Mesendoderm (in vitro differentiated cells): ENCODE measurements at regions not wholly inside any gene's neighbourhood (a gene's known extent, or its start where the extent isn't known, plus 50 kb on each side); places are given as distances from the start of the nearest gene placed in this dataset.

Experiments used
- DNase-seq: peaks from one replicate; pipeline ENCODE4 v3.0.0; 2013
- H2AK5ac ChIP-seq: 2 replicates; pipeline ENCODE4 v1.6.1; 2013; ENCODE audit warnings: low read length, inconsistent platforms
- H2BK120ac ChIP-seq: 2 replicates; pipeline ENCODE4 v1.6.1; 2013; ENCODE audit warnings: low read depth, mild to moderate bottlenecking, low read length, moderate library complexity, mixed read lengths
- H2BK15ac ChIP-seq: replicated peaks from 2 replicates; pipeline ENCODE4 v1.6.1; 2013; ENCODE audit warnings: low read depth, mild to moderate bottlenecking, moderate library complexity
- H2BK5ac ChIP-seq: 2 replicates; pipeline ENCODE4 v1.6.1; 2013; ENCODE audit warnings: low read length, inconsistent platforms
- H3K18ac ChIP-seq: 2 replicates; pipeline ENCODE4 v1.6.1; 2013; ENCODE audit warnings: mild to moderate bottlenecking, low read length, mixed read lengths
- H3K23ac ChIP-seq: one replicate; pipeline ENCODE4 v1.6.1; 2013; ENCODE audit warnings: low read length
- H3K27ac ChIP-seq: 2 replicates; pipeline ENCODE4 v1.5.1; 2013; ENCODE audit warnings: low read depth, mild to moderate bottlenecking, inconsistent platforms, low read length, moderate library complexity
- H3K27me3 ChIP-seq: 2 replicates; pipeline ENCODE4 v1.6.1; 2013; ENCODE audit warnings: low read length, control low read depth, mild to moderate bottlenecking, inconsistent platforms; ENCODE audit not compliant: insufficient read depth, poor library complexity
- H3K36me3 ChIP-seq: 2 replicates; pipeline ENCODE4 v1.6.1; 2013; ENCODE audit warnings: low read length, inconsistent platforms; ENCODE audit not compliant: control insufficient read depth, insufficient read depth
- H3K4ac ChIP-seq: one replicate; pipeline ENCODE4 v1.6.1; 2013; ENCODE audit warnings: low read depth, mild to moderate bottlenecking, low read length, moderate library complexity
- H3K4me1 ChIP-seq: 2 replicates; pipeline ENCODE4 v1.6.1; 2013; ENCODE audit warnings: low read depth, low read length, inconsistent platforms; ENCODE audit not compliant: control insufficient read depth
- H3K4me2 ChIP-seq: 2 replicates; pipeline ENCODE4 v1.6.1; 2013; ENCODE audit warnings: low read length
- H3K4me3 ChIP-seq: 2 replicates; pipeline ENCODE4 v1.5.1; 2013; ENCODE audit warnings: mild to moderate bottlenecking, low read length
- H3K56ac ChIP-seq: one replicate; pipeline ENCODE4 v1.6.1; 2013; ENCODE audit warnings: low read length
- H3K79me1 ChIP-seq: 2 replicates; pipeline ENCODE4 v1.6.1; 2013; ENCODE audit warnings: low read length, inconsistent platforms
- H3K79me2 ChIP-seq: 2 replicates; pipeline ENCODE4 v1.6.1; 2013; ENCODE audit warnings: mild to moderate bottlenecking, low read length; ENCODE audit not compliant: control insufficient read depth, insufficient read depth
- H3K9ac ChIP-seq: 2 replicates; pipeline ENCODE4 v1.6.1; 2013; ENCODE audit warnings: low read length, inconsistent platforms
- H4K5ac ChIP-seq: one replicate; pipeline ENCODE4 v1.6.1; 2013; ENCODE audit warnings: low read length
- H4K8ac ChIP-seq: one replicate; pipeline ENCODE4 v1.6.1; 2013; ENCODE audit warnings: low read depth, mild to moderate bottlenecking, control low read depth, low read length, moderate library complexity
- WGBS: extraction: QIAGEN DNeasy Blood & Tissue Kit; methylation state at CpG from one replicate; pipeline ENCODE4 v1.1.7; 2013; ENCODE audit warnings: low lambda C conversion rate, missing lambda C conversion rate; ENCODE audit not compliant: insufficient coverage; ENCODE audit errors: extremely low coverage; 5-methylcytosine and 5-hydroxymethylcytosine counted together

GRCh38 chr1:221416142-221416541, 325.7 kb downstream of the DUSP10 start:
- no peak for DNase-seq
- Histone ChIP-seq H3K18ac (no peak overlapping the region), H4K8ac (no peak overlapping the region), H2BK120ac (no peak overlapping the region), H2BK15ac (no peak overlapping the region), H3K4me3 (no peak overlapping the region), H2AK5ac (no peak overlapping the region), H3K79me1 (no peaks in the 10 kb centered on the region), H3K9ac (no peak overlapping the region), H3K23ac (no peak overlapping the region), H3K27ac (no peak overlapping the region), H3K79me2 (no peaks in the 10 kb centered on the region), H4K5ac (no peak overlapping the region), H3K4me2 (no peak overlapping the region), H3K36me3 (no peaks in the 10 kb centered on the region), H3K27me3 (no peaks in the 10 kb centered on the region), H3K4ac (no peak overlapping the region), H3K4me1 (no peaks in the 10 kb centered on the region), H3K56ac (no peak overlapping the region), H2BK5ac (no peak overlapping the region)
- WGBS: no CpG with 5 or more reads among the region's 4 CpGs

- Histone ChIP-seq H3K4ac (no peak overlapping the region), H3K56ac (no peak overlapping the region), H2BK120ac (no peak overlapping the region), H3K27ac (no peak overlapping the region), H2BK15ac (no peak overlapping the region), H4K5ac (no peak overlapping the region), H3K36me3 (no peaks in the 10 kb centered on the region), H3K23ac (no peak overlapping the region), H2BK5ac (no peak overlapping the region), H3K4me1 (no peaks in the 10 kb centered on the region), H4K8ac (no peak overlapping the region), H3K27me3 (no peaks in the 10 kb centered on the region), H3K79me2 (no peaks in the 10 kb centered on the region), H3K18ac (no peak overlapping the region), H3K4me3 (no peak overlapping the region), H3K9ac (no peak overlapping the region), H2AK5ac (no peak overlapping the region), H3K79me1 (no peaks in the 10 kb centered on the region), H3K4me2 (no peak overlapping the region)
- DNase-seq: no peak
These were observed 325.2 kb downstream of the DUSP10 start for GRCh38 chr1:221416723-221417122.

- Histone ChIP-seq H2AK5ac (no peak overlapping the region), H3K36me3 (no peaks in the 10 kb centered on the region), H3K4me3 (no peak overlapping the region), H3K4me2 (no peak overlapping the region), H2BK15ac (no peak overlapping the region), H3K79me1 (no peaks in the 10 kb centered on the region), H4K5ac (no peak overlapping the region), H3K27me3 (no peaks in the 10 kb centered on the region), H4K8ac (no peak overlapping the region), H3K4ac (no peak overlapping the region), H3K27ac (no peak overlapping the region), H3K56ac (no peak overlapping the region), H3K18ac (no peak overlapping the region), H3K23ac (no peak overlapping the region), H3K79me2 (no peaks in the 10 kb centered on the region), H3K4me1 (no peaks in the 10 kb centered on the region), H2BK120ac (no peak overlapping the region), H3K9ac (no peak overlapping the region), H2BK5ac (no peak overlapping the region)
- WGBS: no CpG with 5 or more reads among the region's 1 CpG
- DNase-seq: no peak
These were observed 323.5 kb downstream of the DUSP10 start for GRCh38 chr1:221418346-221418745.

DNA sequence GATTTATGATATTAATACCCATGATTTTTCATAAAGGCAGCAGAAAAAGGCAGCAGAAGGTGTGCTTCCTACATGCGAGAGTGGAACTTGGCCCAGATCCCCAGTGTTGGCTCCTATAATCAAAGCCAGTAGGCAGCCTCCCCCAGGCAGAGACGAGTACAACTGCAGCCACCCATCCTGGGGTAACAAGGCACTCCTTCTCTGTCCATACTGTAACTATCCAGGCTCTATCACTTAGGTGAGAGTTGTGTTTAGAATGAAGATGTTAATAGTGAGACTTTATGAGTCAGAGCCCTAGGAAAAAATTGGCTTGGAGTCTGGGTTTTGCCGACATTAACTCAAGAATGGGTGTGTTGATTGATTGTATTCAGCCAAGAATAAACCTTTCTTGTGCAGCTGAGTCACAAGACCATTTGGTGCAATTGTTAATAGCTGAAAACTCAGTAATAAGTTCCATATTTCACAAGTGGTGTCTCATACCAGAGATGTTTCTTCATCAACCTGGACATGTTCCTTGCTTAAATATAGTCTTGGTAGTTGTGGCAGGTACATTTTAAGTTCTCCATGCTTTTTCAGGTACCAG, 322.3 kb downstream of the DUSP10 start:
- H3K9ac ChIP-seq: no peak overlapping the region
- DNase-seq: no peak
- H3K4ac ChIP-seq: no peak overlapping the region
- no peak overlapping the region for H3K4me2 ChIP-seq
- H4K5ac ChIP-seq: no peak overlapping the region
- no peak overlapping the region for H3K56ac ChIP-seq
- H3K18ac ChIP-seq: no peak overlapping the region
- no peak overlapping the region for H4K8ac ChIP-seq
- H3K23ac ChIP-seq: no peak overlapping the region
- no peaks in the 10 kb centered on the region for H3K27me3 ChIP-seq
- H2BK15ac ChIP-seq: no peak overlapping the region
- no peak overlapping the region for H2AK5ac ChIP-seq
- H2BK120ac ChIP-seq: no peak overlapping the region
- H3K4me1 ChIP-seq: no peaks in the 10 kb centered on the region
- H3K27ac ChIP-seq: no peak overlapping the region
- H2BK5ac ChIP-seq: no peak overlapping the region
- H3K36me3 ChIP-seq: no peaks in the 10 kb centered on the region
- no CpG with 5 or more reads among the region's 3 CpGs for WGBS
- no peaks in the 10 kb centered on the region for H3K79me2 ChIP-seq
- no peak overlapping the region for H3K4me3 ChIP-seq
- no peaks in the 10 kb centered on the region for H3K79me1 ChIP-seq

GRCh38 chr1:221429264-221429663, 312.6 kb downstream of the DUSP10 start:
- H4K8ac ChIP-seq: no peak overlapping the region
- no peak overlapping the region for H2AK5ac ChIP-seq
- H3K79me2 ChIP-seq: no peaks in the 10 kb centered on the region
- no CpG with 5 or more reads among the region's 1 CpG for WGBS
- H2BK120ac ChIP-seq: no peak overlapping the region
- no peak overlapping the region for H3K4ac ChIP-seq
- H4K5ac ChIP-seq: no peak overlapping the region
- no peaks in the 10 kb centered on the region for H3K27me3 ChIP-seq
- no peak overlapping the region for H3K18ac ChIP-seq
- H3K27ac ChIP-seq: no peak overlapping the region
- H3K36me3 ChIP-seq: no peaks in the 10 kb centered on the region
- no peak overlapping the region for H3K4me3 ChIP-seq
- no peaks in the 10 kb centered on the region for H3K79me1 ChIP-seq
- no peaks in the 10 kb centered on the region for H3K4me1 ChIP-seq
- H3K9ac ChIP-seq: no peak overlapping the region
- no peak overlapping the region for H2BK5ac ChIP-seq
- no peak overlapping the region for H3K4me2 ChIP-seq
- H3K23ac ChIP-seq: no peak overlapping the region
- H2BK15ac ChIP-seq: no peak overlapping the region
- H3K56ac ChIP-seq: no peak overlapping the region
- no peak for DNase-seq

- H3K4me3 ChIP-seq: no peak overlapping the region
- no peak for DNase-seq
- WGBS: no CpG with 5 or more reads among the region's 4 CpGs
These were observed 311.5 kb downstream of the DUSP10 start for GRCh38 chr1:221430152-221430960.

More at GRCh38 chr1:221430152-221430960, 311.5 kb downstream of the DUSP10 start:
- Histone ChIP-seq H3K27me3 (no peaks in the 10 kb centered on the region), H2BK5ac (no peak overlapping the region), H3K4me1 (no peaks in the 10 kb centered on the region), H4K5ac (no peak overlapping the region), H3K4me2 (no peak overlapping the region), H3K4ac (no peak overlapping the region), H4K8ac (no peak overlapping the region), H3K36me3 (no peaks in the 10 kb centered on the region), H3K9ac (no peak overlapping the region), H3K18ac (peak overlapping the region; percentile 14), H3K23ac (no peak overlapping the region), H3K56ac (no peak overlapping the region), H3K27ac (no peak overlapping the region), H2BK120ac (no peak overlapping the region), H2AK5ac (no peak overlapping the region), H3K79me2 (no peaks in the 10 kb centered on the region), H2BK15ac (no peak overlapping the region), H3K79me1 (no peaks in the 10 kb centered on the region)
